ENCODE measurements at regions not wholly inside any gene's neighbourhood (a gene's known extent, or its start where the extent isn't known, plus 50 kb on each side); places are given as distances from the start of the nearest gene placed in this dataset.

GRCh38 chr9:30382271-30382670 is 2002.2 kb upstream of the ACO1 start:
- no peak for TF ChIP-seq GATA1 (IDR thresholded peaks at IDR 0.05; ENCODE audit: low read depth, low read length)
- no peak for TF ChIP-seq POLR2A (IDR thresholded peaks at IDR 0.05; ENCODE audit: low read length)

Data from erythroblast (primary cell).